GM23338 (cell line): ENCODE measurements at regions not wholly inside any gene's neighbourhood (a gene's known extent, or its start where the extent isn't known, plus 50 kb on each side); places are given as distances from the start of the nearest gene placed in this dataset.

Experiments
- ATAC-seq: fragments of 200-7000 bp; cut with Tn5 transposase; 3 replicates; pipeline ENCODE4 v1.9.1; 2020
- DNase-seq: peaks from one replicate; pipeline ENCODE4 v3.0.0-alpha.2; 2015; ENCODE audit warnings: low spot score
- H2AFZ ChIP-seq: fragments of 200-600 bp; sonication (generic); 2 replicates; pipeline ENCODE4 v1.8.0; 2016; ENCODE audit warnings: antibody characterized with exemption, mild to moderate bottlenecking, moderate library complexity
- H3F3A ChIP-seq: fragments of 200-600 bp; sonication (generic); replicated peaks from 2 replicates; pipeline ENCODE4 v1.8.0; 2017; ENCODE audit warnings: antibody characterized with exemption, mixed run types, low read depth
- H3K27ac ChIP-seq: fragments of 200-600 bp; sonication (generic); 2 replicates; pipeline ENCODE4 v1.6.1; 2016; ENCODE audit warnings: low read depth
- H3K27me3 ChIP-seq: fragments of 200-600 bp; sonication (generic); 2 replicates; pipeline ENCODE4 v1.8.0; 2016; ENCODE audit warnings: mild to moderate bottlenecking, mixed run types, moderate library complexity; ENCODE audit not compliant: insufficient read depth
- H3K36me3 ChIP-seq: fragments of 200-600 bp; sonication (generic); 2 replicates; pipeline ENCODE4 v1.8.0; 2016; ENCODE audit warnings: mild to moderate bottlenecking; ENCODE audit not compliant: insufficient read depth
- H3K4me1 ChIP-seq: fragments of 200-600 bp; sonication (generic); 2 replicates; pipeline ENCODE4 v1.8.0; 2016; ENCODE audit warnings: mild to moderate bottlenecking, moderate library complexity; ENCODE audit not compliant: insufficient read depth
- H3K4me2 ChIP-seq: fragments of 200-600 bp; sonication (generic); 2 replicates; pipeline ENCODE4 v1.7.1; 2017; ENCODE audit warnings: mixed run types
- H3K4me3 ChIP-seq: fragments of 200-600 bp; sonication (generic); 2 replicates; pipeline ENCODE4 v1.6.1; 2016; ENCODE audit warnings: mixed run types
- H3K79me2 ChIP-seq: fragments of 200-600 bp; sonication (generic); replicated peaks from 2 replicates; pipeline ENCODE4 v1.8.0; 2017; ENCODE audit warnings: mild to moderate bottlenecking; ENCODE audit not compliant: insufficient read depth
- H3K9me2 ChIP-seq: fragments of 200-600 bp; sonication (generic); 2 replicates; pipeline ENCODE4 v1.8.0; 2017; ENCODE audit not compliant: insufficient read depth
- H4K20me1 ChIP-seq: fragments of 200-600 bp; sonication (generic); replicated peaks from 2 replicates; pipeline ENCODE4 v1.8.0; 2017; ENCODE audit warnings: mild to moderate bottlenecking; ENCODE audit not compliant: insufficient read depth
- H3K27ac Mint-ChIP-seq: 2 replicates; pipeline ENCODE4 v1.8.0; 2020; ENCODE audit warnings: inconsistent platforms, mild to moderate bottlenecking, moderate library complexity, mixed read lengths
- H3K27me3 Mint-ChIP-seq: 3 replicates; pipeline ENCODE4 v1.8.0; 2022; ENCODE audit warnings: low read depth, mild to moderate bottlenecking, moderate library complexity, mixed read lengths, inconsistent platforms; ENCODE audit not compliant: insufficient read depth, poor library complexity
- H3K36me3 Mint-ChIP-seq: 3 replicates; pipeline ENCODE4 v1.8.0; 2021; ENCODE audit warnings: low read depth, mild to moderate bottlenecking, inconsistent platforms, moderate library complexity, mixed read lengths
- H3K4me1 Mint-ChIP-seq: 3 replicates; pipeline ENCODE4 v1.8.0; 2020; ENCODE audit warnings: mild to moderate bottlenecking, inconsistent platforms, mixed read lengths
- H3K4me3 Mint-ChIP-seq: 3 replicates; pipeline ENCODE4 v1.8.0; 2021; ENCODE audit warnings: moderate library complexity, mild to moderate bottlenecking, inconsistent platforms, mixed read lengths
- H3K9me3 Mint-ChIP-seq: 3 replicates; pipeline ENCODE4 v1.8.0; 2020; ENCODE audit warnings: moderate library complexity, mild to moderate bottlenecking, inconsistent platforms, mixed read lengths
- CTCF ChIP-seq, 2 experiments: fragments of 200-600 bp in 1 of 2; sonication (generic) in 1 of 2; conservative IDR thresholded peaks; 2 replicates each; pipeline versions ENCODE4 v1.5.1 to v1.6.1; 2016 to 2017; ENCODE audit warnings: antibody characterized with exemption in 2 of 2, low read depth in 2 of 2, mild to moderate bottlenecking in 2 of 2, moderate library complexity in 1 of 2
- EZH2 ChIP-seq: fragments of 200-600 bp; sonication (generic); IDR thresholded peaks from one replicate; pipeline ENCODE4 v1.8.0; 2017; ENCODE audit warnings: antibody characterized with exemption, mild to moderate bottlenecking, low read depth; ENCODE audit not compliant: unreplicated experiment
- EZH2phosphoT487 ChIP-seq: fragments of 200-600 bp; sonication (generic); IDR thresholded peaks from one replicate; pipeline ENCODE4 v1.8.1; 2018; ENCODE audit warnings: antibody characterized with exemption; ENCODE audit not compliant: unreplicated experiment
- NANOG ChIP-seq: IDR thresholded peaks from 2 replicates; pipeline ENCODE4 v1.6.1; 2016; ENCODE audit warnings: antibody characterized with exemption, borderline replicate concordance
- POLR2AphosphoS5 ChIP-seq: IDR thresholded peaks from 2 replicates; pipeline ENCODE4 v1.6.1; 2016; ENCODE audit warnings: antibody characterized with exemption, low read depth
- ZNF114 ChIP-seq: fragments of 250-450 bp; sonication (Bioruptor Pico); IDR thresholded peaks from 2 replicates; pipeline ENCODE4 v1.5.0; 2020; ENCODE audit warnings: mild to moderate bottlenecking, moderate library complexity
- ZNF462 ChIP-seq: fragments of 250-450 bp; sonication (Bioruptor Pico); IDR thresholded peaks from 2 replicates; pipeline ENCODE4 v1.5.0; 2020; ENCODE audit warnings: mild to moderate bottlenecking, moderate library complexity

- Histone ChIP-seq H4K20me1 (no peaks in the 10 kb centered on the region), H3K36me3 (no peaks in the 10 kb centered on the region), H3K4me3 (no peak overlapping the region), H3K4me2 (no peak overlapping the region), H3K4me1 (no peaks in the 10 kb centered on the region), H3K79me2 (no peaks in the 10 kb centered on the region), H3K9me2 (no peaks in the 10 kb centered on the region), H2AFZ (no peak overlapping the region), H3K27ac (no peak overlapping the region), H3K27me3 (no peaks in the 10 kb centered on the region), H3F3A (no peaks in the 10 kb centered on the region)
- no peak for DNase-seq
- Mint-ChIP-seq H3K4me1 (no peaks in the 10 kb centered on the region), H3K9me3 (peaks cover 27% of the 10 kb centered on the region), H3K27ac (no peak overlapping the region), H3K36me3 (peaks cover 21% of the 10 kb centered on the region), H3K27me3 (no peaks in the 10 kb centered on the region), H3K4me3 (no peak overlapping the region)
- ATAC-seq, result no peak
- TF ChIP-seq EZH2 (no peak), POLR2AphosphoS5 (no peak), ZNF462 (CRISPR knock-in tag) (no peak), ZNF114 (CRISPR knock-in tag) (no peak), NANOG (no peak)
Observed at GRCh38 chr12:71321130-71321529, 118.5 kb upstream of the LGR5 start.

- no peak overlapping the region for H2AFZ ChIP-seq
- no peaks in the 10 kb centered on the region for H3K4me1 Mint-ChIP-seq
Observed at GRCh38 chr12:71315328-71315985, 124.1 kb upstream of the LGR5 start.

More at GRCh38 chr12:71315328-71315985, 124.1 kb upstream of the LGR5 start:
- peaks cover 5% of the 10 kb centered on the region for H3K9me3 Mint-ChIP-seq
- H3K9me2 ChIP-seq, result no peaks in the 10 kb centered on the region; the same call in 1 of the 2 replicates
- H3K4me2 ChIP-seq, result no peak overlapping the region
- H3K36me3 Mint-ChIP-seq, result peaks cover 5% of the 10 kb centered on the region; the same call in 2 of the 3 replicates
- no peak overlapping the region for H3K27ac Mint-ChIP-seq
- H3K27ac ChIP-seq, result no peak overlapping the region
- no peaks in the 10 kb centered on the region for H3K36me3 ChIP-seq
- H3K27me3 Mint-ChIP-seq, result no peaks in the 10 kb centered on the region
- DNase-seq (no peak), ATAC-seq (no peak)
- no peak overlapping the region for H3K4me3 Mint-ChIP-seq
- no peaks in the 10 kb centered on the region for H3F3A ChIP-seq
- no peaks in the 10 kb centered on the region for H4K20me1 ChIP-seq
- H3K79me2 ChIP-seq, result no peaks in the 10 kb centered on the region
- H3K4me3 ChIP-seq, result no peak overlapping the region
- TF ChIP-seq CTCF (conservative IDR thresholded peaks at IDR 0.05; ENCODE audit: low read depth in 2 of 2) (no peak), EZH2phosphoT487 (no peak)
- H3K27me3 ChIP-seq, result no peaks in the 10 kb centered on the region
- no peaks in the 10 kb centered on the region for H3K4me1 ChIP-seq
